ENCODE measurements at regions not wholly inside any gene's neighbourhood (a gene's known extent, or its start where the extent isn't known, plus 50 kb on each side); places are given as distances from the start of the nearest gene placed in this dataset.

DNA sequence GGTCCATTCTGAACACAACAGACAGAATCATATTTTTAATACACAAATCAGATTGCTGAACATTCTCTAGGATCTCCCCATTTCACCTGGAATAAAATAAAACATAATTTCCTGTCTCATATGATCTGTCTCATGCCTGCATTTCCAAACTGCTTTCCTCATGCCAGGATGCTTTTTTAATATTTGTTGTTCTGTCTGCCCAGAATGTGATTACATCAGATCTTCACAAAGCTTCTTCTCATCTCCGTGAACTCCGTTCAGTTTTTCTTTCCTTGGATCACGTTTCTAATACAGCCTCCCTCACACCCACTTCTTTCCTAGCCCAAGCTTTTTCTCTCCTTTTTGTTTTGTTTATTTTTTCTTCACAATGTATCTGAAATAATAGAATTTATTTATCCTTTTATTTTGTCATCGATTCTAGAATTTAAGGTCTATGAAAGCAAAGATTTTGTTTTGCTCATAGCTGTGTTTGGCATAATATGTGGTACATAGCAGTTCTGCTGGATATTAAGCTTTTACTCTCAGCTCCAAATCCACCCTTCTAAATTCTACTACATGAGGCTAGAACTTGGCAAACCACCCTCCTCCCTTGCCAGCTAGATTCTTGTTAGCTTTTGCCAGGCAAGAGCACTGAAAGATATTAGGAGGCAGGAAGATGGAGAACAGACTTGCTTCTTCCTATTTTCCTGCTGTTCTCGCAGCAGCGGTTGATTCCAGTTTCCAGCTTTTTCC lies 165.5 kb upstream of the SLIT2 start:
- H3K9me3 ChIP-seq (replicated peaks in 1 of 2; ENCODE audit: control insufficient read depth in 1 of 2, insufficient read depth in 1 of 2, low read length in 2 of 2): no peaks in the 10 kb centered on the region
- intact Hi-C loops (cut with micrococcal nuclease): no loop called here
- no peak for DNase-seq
- H3K9me3 Mint-ChIP-seq: no peaks in the 10 kb centered on the region
- no peak overlapping the region for H3K4me3 Mint-ChIP-seq
- no peak overlapping the region for H3K4me3 ChIP-seq (replicated peaks in 1 of 3; ENCODE audit: low read depth in 2 of 3, low read length in 3 of 3)
- no peaks in the 10 kb centered on the region for H3K27me3 ChIP-seq (ENCODE audit: control insufficient read depth in 2 of 2, insufficient read depth in 2 of 2, low read length in 2 of 2)
- TF ChIP-seq, protein P1, sequence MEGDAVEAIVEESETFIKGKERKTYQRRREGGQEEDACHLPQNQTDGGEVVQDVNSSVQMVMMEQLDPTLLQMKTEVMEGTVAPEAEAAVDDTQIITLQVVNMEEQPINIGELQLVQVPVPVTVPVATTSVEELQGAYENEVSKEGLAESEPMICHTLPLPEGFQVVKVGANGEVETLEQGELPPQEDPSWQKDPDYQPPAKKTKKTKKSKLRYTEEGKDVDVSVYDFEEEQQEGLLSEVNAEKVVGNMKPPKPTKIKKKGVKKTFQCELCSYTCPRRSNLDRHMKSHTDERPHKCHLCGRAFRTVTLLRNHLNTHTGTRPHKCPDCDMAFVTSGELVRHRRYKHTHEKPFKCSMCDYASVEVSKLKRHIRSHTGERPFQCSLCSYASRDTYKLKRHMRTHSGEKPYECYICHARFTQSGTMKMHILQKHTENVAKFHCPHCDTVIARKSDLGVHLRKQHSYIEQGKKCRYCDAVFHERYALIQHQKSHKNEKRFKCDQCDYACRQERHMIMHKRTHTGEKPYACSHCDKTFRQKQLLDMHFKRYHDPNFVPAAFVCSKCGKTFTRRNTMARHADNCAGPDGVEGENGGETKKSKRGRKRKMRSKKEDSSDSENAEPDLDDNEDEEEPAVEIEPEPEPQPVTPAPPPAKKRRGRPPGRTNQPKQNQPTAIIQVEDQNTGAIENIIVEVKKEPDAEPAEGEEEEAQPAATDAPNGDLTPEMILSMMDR (IDR thresholded peaks at IDR 0.05): no peak
- H3K4me2 ChIP-seq (replicated peaks; ENCODE audit: extremely low read depth, low read length, poor library complexity, severe bottlenecking): no peak overlapping the region
- no peaks in the 10 kb centered on the region for H4K20me1 ChIP-seq (ENCODE audit: insufficient read depth, low read length)
- no peaks in the 10 kb centered on the region for H3K27me3 Mint-ChIP-seq (ENCODE audit: low read depth in 3 of 3)
- no peaks in the 10 kb centered on the region for H3K79me2 ChIP-seq (ENCODE audit: insufficient read depth, low read length)
- H3K36me3 ChIP-seq (replicated peaks in 1 of 2; ENCODE audit: control insufficient read depth in 1 of 2, insufficient read depth in 2 of 2, low read length in 2 of 2): no peaks in the 10 kb centered on the region
- H3K27ac Mint-ChIP-seq: no peak overlapping the region
- no peaks in the 10 kb centered on the region for H3K4me1 ChIP-seq (ENCODE audit: control insufficient read depth in 1 of 2, insufficient read depth in 2 of 2, low read length in 2 of 2)
- H3K27ac ChIP-seq (ENCODE audit: low read depth in 1 of 2, low read length in 2 of 2): no peak overlapping the region
- WGBS (ENCODE audit: insufficient coverage): 96% methylated on average over 2 of the region's 6 CpGs
- H3K4me1 Mint-ChIP-seq: no peaks in the 10 kb centered on the region
- H3K9ac ChIP-seq (ENCODE audit: insufficient read depth, low read length, poor library complexity, severe bottlenecking): no peak overlapping the region
- no peaks in the 10 kb centered on the region for H3K36me3 Mint-ChIP-seq
- no peak overlapping the region for H2AFZ ChIP-seq (ENCODE audit: insufficient read depth, low read depth, low read length, poor library complexity, severe bottlenecking)

DNA sequence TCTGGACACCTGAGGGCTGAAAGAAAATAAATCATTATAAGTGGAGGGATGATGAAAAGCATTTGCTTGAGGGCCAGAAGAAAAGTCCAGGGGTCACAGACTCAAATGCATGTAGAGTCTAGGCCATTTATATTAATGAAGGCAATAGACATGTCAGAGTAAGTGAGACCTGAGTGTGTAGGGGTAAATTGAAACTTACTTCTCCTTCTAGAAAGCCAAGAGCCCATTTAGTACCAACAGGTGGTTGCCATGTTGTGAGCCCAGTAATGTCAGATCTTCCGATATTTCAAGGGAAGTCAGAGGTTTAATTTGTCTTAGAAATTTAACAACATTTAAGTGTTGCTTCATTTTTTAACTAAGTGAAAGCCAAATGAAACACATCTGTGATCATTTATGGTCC lies 166.1 kb upstream of the SLIT2 start:
- DNase-seq: no peak
- Mint-ChIP-seq H3K9me3 (no peaks in the 10 kb centered on the region), H3K27me3 (ENCODE audit: low read depth in 3 of 3) (no peaks in the 10 kb centered on the region), H3K27ac (no peak overlapping the region), H3K4me1 (no peaks in the 10 kb centered on the region), H3K4me3 (no peak overlapping the region), H3K36me3 (no peaks in the 10 kb centered on the region)
- H2AFZ ChIP-seq (ENCODE audit: insufficient read depth, low read depth, low read length, poor library complexity, severe bottlenecking): no peak overlapping the region
- no peak overlapping the region for H3K27ac ChIP-seq (ENCODE audit: low read depth in 1 of 2, low read length in 2 of 2)
- no peak overlapping the region for H3K4me2 ChIP-seq (replicated peaks; ENCODE audit: extremely low read depth, low read length, poor library complexity, severe bottlenecking)
- no peaks in the 10 kb centered on the region for H3K27me3 ChIP-seq (ENCODE audit: control insufficient read depth in 2 of 2, insufficient read depth in 2 of 2, low read length in 2 of 2)
- H3K4me3 ChIP-seq (replicated peaks in 1 of 3; ENCODE audit: low read depth in 2 of 3, low read length in 3 of 3): no peak overlapping the region
- H3K4me1 ChIP-seq (ENCODE audit: control insufficient read depth in 1 of 2, insufficient read depth in 2 of 2, low read length in 2 of 2): no peaks in the 10 kb centered on the region
- no peaks in the 10 kb centered on the region for H3K9me3 ChIP-seq (replicated peaks in 1 of 2; ENCODE audit: control insufficient read depth in 1 of 2, insufficient read depth in 1 of 2, low read length in 2 of 2)
- intact Hi-C loops (cut with micrococcal nuclease): no loop called here
- TF ChIP-seq, protein P1 (IDR thresholded peaks at IDR 0.05): no peak
- H3K9ac ChIP-seq (ENCODE audit: insufficient read depth, low read length, poor library complexity, severe bottlenecking): no peak overlapping the region
- no peaks in the 10 kb centered on the region for H3K79me2 ChIP-seq (ENCODE audit: insufficient read depth, low read length)
- no peaks in the 10 kb centered on the region for H4K20me1 ChIP-seq (ENCODE audit: insufficient read depth, low read length)
- WGBS (ENCODE audit: insufficient coverage): no CpG with 5 or more reads among the region's 1 CpG
- H3K36me3 ChIP-seq (replicated peaks in 1 of 2; ENCODE audit: control insufficient read depth in 1 of 2, insufficient read depth in 2 of 2, low read length in 2 of 2): no peaks in the 10 kb centered on the region
